Smooth muscle cell (in vitro differentiated cells): ENCODE measurements at regions not wholly inside any gene's neighbourhood (a gene's known extent, or its start where the extent isn't known, plus 50 kb on each side); places are given as distances from the start of the nearest gene placed in this dataset.

Source experiments
- DNase-seq: peaks from one replicate; lab custom pipeline; 2025; ENCODE audit not compliant: unreplicated experiment; lab: John Stamatoyannopoulos, UW
- H2AFZ ChIP-seq: fragments of 200-600 bp; sonication (generic); 2 replicates; pipeline ENCODE4 v1.6.0; 2016; ENCODE audit warnings: antibody characterized with exemption, low read depth, mild to moderate bottlenecking
- H3F3A ChIP-seq: fragments of 200-600 bp; sonication (generic); 2 replicates; pipeline ENCODE4 v1.6.0; 2017; ENCODE audit warnings: antibody characterized with exemption, low read depth
- H3K27ac ChIP-seq: fragments of 200-600 bp; sonication (generic); 2 replicates; pipeline ENCODE4 v1.5.1; 2016; ENCODE audit warnings: low read depth, mild to moderate bottlenecking
- H3K27me3 ChIP-seq: fragments of 200-600 bp; sonication (generic); 2 replicates; pipeline ENCODE4 v1.6.1; 2016; ENCODE audit warnings: low read depth, mild to moderate bottlenecking
- H3K36me3 ChIP-seq: fragments of 200-600 bp; sonication (generic); 2 replicates; pipeline ENCODE4 v1.5.1; 2016; ENCODE audit warnings: low read depth
- H3K4me1 ChIP-seq: fragments of 200-600 bp; sonication (generic); 2 replicates; pipeline ENCODE4 v1.5.1; 2016; ENCODE audit warnings: low read depth
- H3K4me2 ChIP-seq: fragments of 200-600 bp; sonication (generic); 2 replicates; pipeline ENCODE4 v1.6.0; 2016; ENCODE audit warnings: mild to moderate bottlenecking
- H3K4me3 ChIP-seq: fragments of 200-600 bp; sonication (generic); 2 replicates; pipeline ENCODE4 v1.5.1; 2016; ENCODE audit warnings: mild to moderate bottlenecking
- H3K79me2 ChIP-seq: fragments of 200-600 bp; sonication (generic); 2 replicates; pipeline ENCODE4 v1.6.0; 2016; ENCODE audit warnings: low read depth, mild to moderate bottlenecking
- H3K9ac ChIP-seq: fragments of 200-600 bp; sonication (generic); 2 replicates; pipeline ENCODE4 v1.6.0; 2016; ENCODE audit warnings: low read depth
- H3K9me3 ChIP-seq: fragments of 200-600 bp; sonication (generic); replicated peaks from 2 replicates; pipeline ENCODE4 v1.5.1; 2016; ENCODE audit warnings: low read depth
- H4K20me1 ChIP-seq: fragments of 200-600 bp; sonication (generic); 2 replicates; pipeline ENCODE4 v1.6.0; 2016; ENCODE audit warnings: low read depth
- WGBS: methylation state at CpG from one replicate; pipeline ENCODE4 v1.1.7; 2016; ENCODE audit warnings: low lambda C conversion rate; 5-methylcytosine and 5-hydroxymethylcytosine counted together
- TF ChIP-seq, protein P1 (sequence below): fragments of 200-600 bp; sonication (generic); IDR thresholded peaks from 2 replicates; pipeline ENCODE4 v1.5.1; 2017; ENCODE audit warnings: borderline replicate concordance, mild to moderate bottlenecking, antibody characterized with exemption; ENCODE audit not compliant: insufficient read depth, poor library complexity, severe bottlenecking

DNA sequence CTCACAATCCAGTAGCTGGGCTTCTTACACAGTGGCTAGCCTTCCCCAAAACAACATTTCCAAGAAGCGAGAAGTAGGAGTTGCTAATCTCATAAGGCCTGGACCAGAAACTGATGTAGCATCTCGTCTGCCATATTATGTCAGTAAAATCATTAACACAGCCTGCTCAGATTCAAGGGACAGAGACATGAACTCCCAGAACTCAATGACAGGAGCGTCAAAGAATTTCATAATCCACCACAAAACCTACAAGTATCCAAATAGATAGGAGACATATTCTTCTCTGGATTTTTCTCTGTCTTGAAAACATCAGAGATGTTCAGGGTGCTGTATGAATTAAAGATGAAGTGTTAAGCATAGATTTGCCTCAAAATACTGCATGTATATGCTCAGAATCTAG, 457.6 kb upstream of the ACTBL2 start:
- peak overlapping the region; percentile 59 for H3K4me2 ChIP-seq
- H3K4me3 ChIP-seq = no peak overlapping the region
- no peaks in the 10 kb centered on the region for H3K27me3 ChIP-seq
- H3K27ac ChIP-seq = peak overlapping the region; percentile 67
- peak overlapping the region; percentile 12 for H2AFZ ChIP-seq
- H4K20me1 ChIP-seq = no peaks in the 10 kb centered on the region
- H3K4me1 ChIP-seq = no peaks in the 10 kb centered on the region
- 44% methylated on average over 3 of the region's 3 CpGs for WGBS
- no peaks in the 10 kb centered on the region for H3F3A ChIP-seq
- no peak overlapping the region for H3K9ac ChIP-seq
- no peaks in the 10 kb centered on the region for H3K36me3 ChIP-seq
- H3K79me2 ChIP-seq = no peaks in the 10 kb centered on the region
- no peaks in the 10 kb centered on the region for H3K9me3 ChIP-seq
- TF ChIP-seq, protein P1, sequence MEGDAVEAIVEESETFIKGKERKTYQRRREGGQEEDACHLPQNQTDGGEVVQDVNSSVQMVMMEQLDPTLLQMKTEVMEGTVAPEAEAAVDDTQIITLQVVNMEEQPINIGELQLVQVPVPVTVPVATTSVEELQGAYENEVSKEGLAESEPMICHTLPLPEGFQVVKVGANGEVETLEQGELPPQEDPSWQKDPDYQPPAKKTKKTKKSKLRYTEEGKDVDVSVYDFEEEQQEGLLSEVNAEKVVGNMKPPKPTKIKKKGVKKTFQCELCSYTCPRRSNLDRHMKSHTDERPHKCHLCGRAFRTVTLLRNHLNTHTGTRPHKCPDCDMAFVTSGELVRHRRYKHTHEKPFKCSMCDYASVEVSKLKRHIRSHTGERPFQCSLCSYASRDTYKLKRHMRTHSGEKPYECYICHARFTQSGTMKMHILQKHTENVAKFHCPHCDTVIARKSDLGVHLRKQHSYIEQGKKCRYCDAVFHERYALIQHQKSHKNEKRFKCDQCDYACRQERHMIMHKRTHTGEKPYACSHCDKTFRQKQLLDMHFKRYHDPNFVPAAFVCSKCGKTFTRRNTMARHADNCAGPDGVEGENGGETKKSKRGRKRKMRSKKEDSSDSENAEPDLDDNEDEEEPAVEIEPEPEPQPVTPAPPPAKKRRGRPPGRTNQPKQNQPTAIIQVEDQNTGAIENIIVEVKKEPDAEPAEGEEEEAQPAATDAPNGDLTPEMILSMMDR = no peak
- DNase-seq = no peak

- H2AFZ ChIP-seq = peak overlapping the region; percentile 12
Observed at GRCh38 chr5:57939771-57940170, 457.2 kb upstream of the ACTBL2 start.

GRCh38 chr5:57939335-57939734, 456.7 kb upstream of the ACTBL2 start:
- Histone ChIP-seq H4K20me1 (no peaks in the 10 kb centered on the region), H3K79me2 (no peaks in the 10 kb centered on the region), H3K9ac (no peak overlapping the region), H3K4me1 (no peaks in the 10 kb centered on the region), H3K4me3 (no peak overlapping the region), H3K4me2 (no peak overlapping the region), H2AFZ (no peak overlapping the region), H3K27ac (peak overlapping the region; percentile 67), H3K27me3 (no peaks in the 10 kb centered on the region), H3F3A (no peaks in the 10 kb centered on the region), H3K36me3 (no peaks in the 10 kb centered on the region), H3K9me3 (no peaks in the 10 kb centered on the region)
- TF ChIP-seq, protein P1 = no peak
- no peak for DNase-seq

More at GRCh38 chr5:57939771-57940170, 457.2 kb upstream of the ACTBL2 start:
- TF ChIP-seq, protein P1 = no peak
- Histone ChIP-seq H3K4me2 (peak overlapping the region; percentile 59), H3K9ac (no peak overlapping the region), H3F3A (no peaks in the 10 kb centered on the region), H3K36me3 (no peaks in the 10 kb centered on the region), H3K4me1 (no peaks in the 10 kb centered on the region), H3K4me3 (no peak overlapping the region), H3K79me2 (no peaks in the 10 kb centered on the region), H3K27ac (peak overlapping the region; percentile 67), H4K20me1 (no peaks in the 10 kb centered on the region), H3K27me3 (no peaks in the 10 kb centered on the region), H3K9me3 (no peaks in the 10 kb centered on the region)
- no peak for DNase-seq
- WGBS = 23% methylated on average over 3 of the region's 3 CpGs

DNA sequence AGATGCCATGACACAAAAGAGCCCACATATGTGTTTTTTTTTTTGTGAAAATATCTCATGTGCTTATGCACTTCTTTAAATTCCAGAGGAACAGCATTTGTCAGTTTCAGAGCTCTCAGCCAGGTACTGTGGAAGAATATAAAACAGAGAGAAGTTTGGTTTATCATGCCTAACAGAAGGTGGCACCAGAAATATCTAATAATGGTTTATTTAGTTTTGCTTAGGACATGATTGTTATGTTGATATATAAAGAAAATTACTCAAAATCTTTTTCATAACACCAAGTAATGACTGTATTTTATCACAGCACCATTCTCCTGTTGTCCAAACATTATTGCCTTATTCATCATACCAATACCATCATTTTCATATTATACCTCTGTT, 455.6 kb upstream of the ACTBL2 start:
- Histone ChIP-seq H3K9ac (no peak overlapping the region), H3K9me3 (no peaks in the 10 kb centered on the region), H3K79me2 (no peaks in the 10 kb centered on the region), H3K27ac (no peak overlapping the region), H3K36me3 (no peaks in the 10 kb centered on the region), H4K20me1 (no peaks in the 10 kb centered on the region), H3K4me3 (no peak overlapping the region), H2AFZ (no peak overlapping the region), H3K27me3 (no peaks in the 10 kb centered on the region), H3K4me1 (no peaks in the 10 kb centered on the region), H3K4me2 (no peak overlapping the region), H3F3A (no peaks in the 10 kb centered on the region)
- TF ChIP-seq, protein P1 = no peak
- no peak for DNase-seq
